GM12878 (cell line): ENCODE measurements at regions not wholly inside any gene's neighbourhood (a gene's known extent, or its start where the extent isn't known, plus 50 kb on each side); places are given as distances from the start of the nearest gene placed in this dataset.
A peak's percentile ranks its signal among the peaks of the same experiment; 100 is the strongest.

ENCODE experiments used
- ATAC-seq: fragments of 200-7000 bp; cut with Tn5 transposase; 3 replicates; pipeline ENCODE4 v1.9.1; 2020; ENCODE audit warnings: mild to moderate bottlenecking, moderate library complexity
- BruUV-seq: library from RNA; stranded (reverse); fragments of 400-500 nt; replicated peaks from 2 replicates; lab custom pipeline; 2021; lab: Mats Ljungman, UMichigan
- CTCF ChIA-PET: fragments of 300-600 bp; sonication (Branson Sonifier 250); formaldehyde crosslinking; extraction: SDS; loops from one replicate; lab custom pipeline; 2021; ENCODE audit warnings: inconsistent platforms; lab: Yijun Ruan, JAX
- POLR2A ChIA-PET: fragments of 350-600 bp; formaldehyde crosslinking; extraction: SDS; loops from one replicate; lab custom pipeline; 2021; ENCODE audit warnings: inconsistent platforms; lab: Charles Lee
- RAD21 ChIA-PET: fragments of 300-600 bp; sonication (Branson Sonifier 250); formaldehyde crosslinking; loops from one replicate; lab custom pipeline; 2023; ENCODE audit warnings: antibody characterized with exemption; ENCODE audit not compliant: unreplicated experiment; lab: Charles Lee
- SMC1A ChIA-PET: fragments of 300-600 bp; sonication (Branson Sonifier 250); formaldehyde crosslinking; loops from one replicate; lab custom pipeline; 2023; ENCODE audit not compliant: unreplicated experiment, uncharacterized antibody; lab: Charles Lee
- DNase-seq: peaks from one replicate; pipeline ENCODE4 v3.0.0-alpha.2; 2011; ENCODE audit warnings: low read depth, low spot score
- FAIRE-seq: peaks from 3 replicates; lab custom pipeline; 2011; peaks lifted over from hg19 to GRCh38; lab: Jason Lieb, UNC
- H2AFZ ChIP-seq: 2 replicates; pipeline ENCODE4 v1.6.0; 2011; ENCODE audit warnings: low read depth, low read length, control low read depth; ENCODE audit not compliant: control insufficient read depth
- H3K27ac ChIP-seq: 2 replicates; pipeline ENCODE4 v1.5.1; 2011; ENCODE audit warnings: control low read depth; ENCODE audit not compliant: control insufficient read depth, insufficient read depth
- H3K27me3 ChIP-seq, 2 experiments: replicated peaks in 1 of 2; 2 replicates each; pipeline versions ENCODE4 v1.6.0 to v1.6.1; 2011; ENCODE audit warnings: low read length in 1 of 2; ENCODE audit not compliant: control insufficient read depth in 2 of 2, insufficient read depth in 2 of 2
- H3K36me3 ChIP-seq, 2 experiments: 2 replicates each; pipeline ENCODE4 v1.5.1; 2011; ENCODE audit warnings: low read length in 1 of 2; ENCODE audit not compliant: control insufficient read depth in 2 of 2, insufficient read depth in 2 of 2
- H3K4me1 ChIP-seq: 2 replicates; pipeline ENCODE4 v1.6.1; 2011; ENCODE audit warnings: mild to moderate bottlenecking, low read length, moderate library complexity, mixed read lengths; ENCODE audit not compliant: control insufficient read depth, insufficient read depth
- H3K4me2 ChIP-seq: 2 replicates; pipeline ENCODE4 v1.6.0; 2011; ENCODE audit warnings: control low read depth; ENCODE audit not compliant: control insufficient read depth, insufficient read depth
- H3K4me3 ChIP-seq: fragments of 200-600 bp; sonication (generic); 2 replicates; pipeline ENCODE4 v1.5.1; 2016
- H3K79me2 ChIP-seq: 2 replicates; pipeline ENCODE4 v1.6.0; 2011; ENCODE audit warnings: low read length; ENCODE audit not compliant: control insufficient read depth, insufficient read depth
- H3K9ac ChIP-seq: 2 replicates; pipeline ENCODE4 v1.8.0; 2011; ENCODE audit warnings: low read length, control low read depth, mixed read lengths; ENCODE audit not compliant: control insufficient read depth, insufficient read depth
- H3K9me3 ChIP-seq: replicated peaks from 3 replicates; pipeline ENCODE4 v1.5.1; 2011; ENCODE audit warnings: mild to moderate bottlenecking, low read length; ENCODE audit not compliant: control insufficient read depth, insufficient read depth
- H4K20me1 ChIP-seq: 2 replicates; pipeline ENCODE4 v1.6.0; 2011; ENCODE audit not compliant: control insufficient read depth, insufficient read depth
- BCL11A ChIP-seq: IDR thresholded peaks from 2 replicates; pipeline ENCODE4 v1.6.1; 2011; ENCODE audit warnings: low read depth, low read length
- ESRRA ChIP-seq: IDR thresholded peaks from 2 replicates; pipeline ENCODE4 v1.6.1; 2012; ENCODE audit warnings: mild to moderate bottlenecking, low read length, improper control_type of control experiment
- HCFC1 ChIP-seq: fragments of 150-350 bp; IDR thresholded peaks from 2 replicates; pipeline ENCODE4 v1.6.1; 2014; ENCODE audit warnings: low read length
- IRF4 ChIP-seq: IDR thresholded peaks from 2 replicates; pipeline ENCODE4 v1.6.1; 2011; ENCODE audit warnings: low read depth, low read length
- NFXL1 ChIP-seq: fragments of 450-650 bp; IDR thresholded peaks from 2 replicates; pipeline ENCODE4 v1.6.1; 2017; ENCODE audit warnings: antibody characterized with exemption, mild to moderate bottlenecking, borderline replicate concordance
- NR2C1 ChIP-seq: fragments of 450-650 bp; IDR thresholded peaks from 2 replicates; pipeline ENCODE4 v1.6.1; 2017; ENCODE audit warnings: antibody characterized with exemption, mild to moderate bottlenecking, moderate library complexity
- PAX8 ChIP-seq: fragments of 450-650 bp; IDR thresholded peaks from 2 replicates; pipeline ENCODE4 v1.6.1; 2017; ENCODE audit warnings: mild to moderate bottlenecking, moderate library complexity
- STAT1 ChIP-seq: fragments of 450-650 bp; conservative IDR thresholded peaks from 2 replicates; pipeline ENCODE4 v1.6.1; 2014; ENCODE audit warnings: antibody characterized with exemption, mild to moderate bottlenecking
- WRNIP1 ChIP-seq: IDR thresholded peaks from 2 replicates; pipeline ENCODE4 v1.6.1; 2011; ENCODE audit warnings: low read depth, low read length, improper control_type of control experiment, borderline replicate concordance
- WGBS: methylation state at CpG from one replicate; pipeline ENCODE4 v1.1.6; 2016; ENCODE audit warnings: low lambda C conversion rate; ENCODE audit not compliant: insufficient replicate concordance, insufficient coverage; ENCODE audit errors: missing lambda C conversion rate; 5-methylcytosine and 5-hydroxymethylcytosine counted together
- in situ Hi-C: fragments of 300-500 bp; cut with MboI; formaldehyde crosslinking; loops from 9 replicates; pipeline ENCODE4 v1.14.3; 2018; ENCODE audit warnings: mixed read lengths
- intact Hi-C: fragments of 100-400 bp; cut with micrococcal nuclease; formaldehyde crosslinking; loops from one replicate; pipeline ENCODE4 v1.14.2; 2022; ENCODE audit not compliant: unreplicated experiment
- TF ChIP-seq, protein P1 (sequence below): IDR thresholded peaks from 2 replicates; pipeline ENCODE4 v1.6.1; 2011; ENCODE audit warnings: low read depth, mild to moderate bottlenecking, low read length, moderate library complexity, borderline replicate concordance; ENCODE audit errors: extremely low read depth

DNA sequence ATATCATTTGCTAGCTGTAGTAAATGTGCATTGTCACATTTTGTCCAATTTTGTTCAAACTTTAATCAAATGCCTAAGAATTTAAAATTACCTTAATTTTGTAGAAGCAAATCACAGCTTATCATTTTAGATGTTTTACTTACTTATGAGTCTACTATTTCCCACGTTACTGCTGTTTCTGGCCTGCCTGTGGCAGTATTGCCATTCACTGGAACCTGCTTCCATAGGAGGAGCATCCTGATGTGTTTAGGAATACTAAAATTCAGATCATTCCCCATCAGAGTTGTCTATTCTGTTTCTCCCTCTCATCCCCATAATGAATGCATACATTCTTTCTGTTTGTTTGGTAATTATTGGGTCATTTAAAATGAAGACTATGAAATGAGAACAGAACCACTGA, 119.5 kb upstream of the SNRPN start:
- CTCF ChIA-PET = no interaction called here
- Histone ChIP-seq H2AFZ (no peak overlapping the region), H3K27ac (no peak overlapping the region), H3K4me1 (no peaks in the 10 kb centered on the region), H3K9ac (no peak overlapping the region), H3K36me3 (no peaks in the 10 kb centered on the region), H3K9me3 (no peaks in the 10 kb centered on the region), H4K20me1 (no peaks in the 10 kb centered on the region), H3K79me2 (no peaks in the 10 kb centered on the region), H3K4me3 (no peak overlapping the region), H3K4me2 (no peak overlapping the region), H3K27me3 (no peaks in the 10 kb centered on the region)
- FAIRE-seq (no peak), DNase-seq (no peak), ATAC-seq (no peak)
- in situ Hi-C loops = no loop called here
- TF ChIP-seq, protein P1, sequence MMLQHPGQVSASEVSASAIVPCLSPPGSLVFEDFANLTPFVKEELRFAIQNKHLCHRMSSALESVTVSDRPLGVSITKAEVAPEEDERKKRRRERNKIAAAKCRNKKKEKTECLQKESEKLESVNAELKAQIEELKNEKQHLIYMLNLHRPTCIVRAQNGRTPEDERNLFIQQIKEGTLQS = no peak
- TF ChIP-seq IRF4 (no peak), STAT1 (no peak), ESRRA (no peak), NFXL1 (no peak), PAX8 (no peak), WRNIP1 (no peak), BCL11A (no peak), HCFC1 (no peak)
- intact Hi-C loops = no loop called here
- SMC1A ChIA-PET = no interaction called here
- no TSS peak for BruUV-seq
- POLR2A ChIA-PET = no interaction called here
- WGBS = 0% methylated on average over 1 of the region's 1 CpG
- RAD21 ChIA-PET = no interaction called here

DNA sequence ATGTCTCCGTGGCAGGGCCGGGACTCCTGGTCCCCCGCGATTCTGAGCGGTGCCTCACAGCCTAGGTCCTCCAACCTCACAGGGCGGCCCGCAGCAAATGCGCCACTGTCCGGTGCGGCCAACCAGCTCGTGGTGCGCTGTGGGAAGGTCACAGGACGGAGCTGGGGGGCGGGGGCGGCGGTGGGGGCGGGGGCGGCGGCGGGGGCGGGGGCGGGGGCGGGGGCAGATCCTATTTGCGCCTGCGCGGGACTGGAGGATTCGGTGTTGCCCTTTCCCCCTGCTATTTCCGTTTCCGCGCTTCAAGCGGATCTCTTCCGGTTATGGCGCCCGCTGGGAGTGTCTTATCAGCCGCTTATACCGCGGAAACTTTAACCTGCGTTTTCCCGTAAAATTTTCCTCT, 106.7 kb upstream of the SNRPN start:
- BruUV-seq = no TSS peak
- Histone ChIP-seq H3K9me3 (peaks cover 2% of the 10 kb centered on the region; the same call in 1 of the 3 replicates), H3K27ac (no peak overlapping the region), H3K4me2 (no peak overlapping the region), H2AFZ (no peak overlapping the region), H3K27me3 (no peaks in the 10 kb centered on the region), H3K9ac (no peak overlapping the region), H3K4me3 (no peak overlapping the region), H4K20me1 (no peaks in the 10 kb centered on the region), H3K36me3 (no peaks in the 10 kb centered on the region), H3K79me2 (no peaks in the 10 kb centered on the region), H3K4me1 (no peaks in the 10 kb centered on the region)
- ChIA-PET CTCF (no interaction called here), SMC1A (no interaction called here), POLR2A (no interaction called here), RAD21 (no interaction called here)
- in situ Hi-C loops (no loop called here), intact Hi-C loops (no loop called here)
- ATAC-seq = no peak
- no peak for DNase-seq
- WGBS = 84% methylated on average over 14 of the region's 39 CpGs
- no peak for FAIRE-seq
- TF ChIP-seq NR2C1 (peak; percentile 17; the same call in 1 of the 2 replicates), PAX8 (no peak)
